ENCODE measurements at regions not wholly inside any gene's neighbourhood (a gene's known extent, or its start where the extent isn't known, plus 50 kb on each side); places are given as distances from the start of the nearest gene placed in this dataset.

GRCh38 chr5:124419531-124419930 lies 326.9 kb downstream of the ZNF608 start:
- DNase-seq, result no peak

GRCh38 chr5:124418390-124418789 lies 328.0 kb downstream of the ZNF608 start:
- Histone ChIP-seq H3K4me3 (no peak overlapping the region), H3K36me3 (no peaks in the 10 kb centered on the region), H3K4me1 (peaks cover 0 to 13% (median 0%) of the 10 kb centered on the region in 12 donors), H3K27me3 (no peaks in the 10 kb centered on the region), H3K9me3 (peaks cover 0 to 21% (median 10%) of the 10 kb centered on the region in 12 donors), H3K27ac (no peak overlapping the region)
- TF ChIP-seq CTCF (IDR thresholded peaks at IDR 0.05) (no peak), POLR2A (IDR thresholded peaks at IDR 0.05) (no peak)
- WGBS, 4 donors, result 93 to 97% (median 96%) methylated on average over 2 of the region's 2 CpGs
- DNase-seq, result no peak
- intact Hi-C loops (cut with DNase I), result no loop called here
- no peak for ATAC-seq

More at GRCh38 chr5:124419531-124419930, 326.9 kb downstream of the ZNF608 start:
- Histone ChIP-seq H3K4me1 (peaks cover 0 to 13% (median 0%) of the 10 kb centered on the region in 12 donors), H3K36me3 (no peaks in the 10 kb centered on the region), H3K27ac (no peak overlapping the region), H3K9me3 (peaks cover 0 to 26% (median 13%) of the 10 kb centered on the region in 12 donors), H3K4me3 (no peak overlapping the region), H3K27me3 (no peaks in the 10 kb centered on the region)
- ATAC-seq, result no peak
- intact Hi-C loops (cut with DNase I), result no loop called here
- WGBS, 4 donors, result 73 to 80% (median 77%) methylated on average over 2 of the region's 2 CpGs
- no peak for TF ChIP-seq CTCF (IDR thresholded peaks at IDR 0.05)
- no peak for TF ChIP-seq POLR2A (IDR thresholded peaks at IDR 0.05)

- no peak for TF ChIP-seq POLR2A (IDR thresholded peaks at IDR 0.05)
- TF ChIP-seq CTCF (IDR thresholded peaks at IDR 0.05), result no peak
- ATAC-seq, result no peak
- Histone ChIP-seq H3K36me3 (no peaks in the 10 kb centered on the region), H3K27me3 (no peaks in the 10 kb centered on the region), H3K9me3 (peaks cover 0 to 10% (median 2%) of the 10 kb centered on the region in 12 donors), H3K27ac (no peak overlapping the region), H3K4me3 (no peak overlapping the region), H3K4me1 (peaks cover 0 to 13% (median 0%) of the 10 kb centered on the region in 12 donors)
- intact Hi-C loops (cut with DNase I), result no loop called here
- no peak for DNase-seq
These were observed 329.2 kb downstream of the ZNF608 start for GRCh38 chr5:124417196-124417595.

- TF ChIP-seq CTCF (IDR thresholded peaks at IDR 0.05) (no peak), POLR2A (IDR thresholded peaks at IDR 0.05) (no peak)
- ATAC-seq, result no peak
These were observed 329.8 kb downstream of the ZNF608 start for GRCh38 chr5:124416627-124417026.

More at GRCh38 chr5:124416627-124417026, 329.8 kb downstream of the ZNF608 start:
- no peak overlapping the region for H3K4me3 ChIP-seq
- peaks cover 0 to 13% (median 0%) of the 10 kb centered on the region in 12 donors for H3K4me1 ChIP-seq
- DNase-seq, result no peak
- intact Hi-C loops (cut with DNase I), result no loop called here
- no peaks in the 10 kb centered on the region for H3K27me3 ChIP-seq
- peaks cover 0 to 5% (median 0%) of the 10 kb centered on the region in 12 donors for H3K9me3 ChIP-seq
- no peaks in the 10 kb centered on the region for H3K36me3 ChIP-seq
- H3K27ac ChIP-seq, result no peak overlapping the region
- 92 to 97% (median 96%) methylated on average over 3 of the region's 3 CpGs for WGBS, 4 donors
